ENCODE measurements at regions not wholly inside any gene's neighbourhood (a gene's known extent, or its start where the extent isn't known, plus 50 kb on each side); places are given as distances from the start of the nearest gene placed in this dataset.

GRCh38 chr5:44991693-44992092 lies 182.9 kb downstream of the MRPS30 start:
- no peaks in the 10 kb centered on the region for H3K79me2 ChIP-seq (replicated peaks; ENCODE audit: insufficient read depth, low read length)
- no peaks in the 10 kb centered on the region for H3K9me3 ChIP-seq (ENCODE audit: low read length)
- no peak overlapping the region for H2AFZ ChIP-seq (ENCODE audit: low read depth, low read length)
- H3K27ac ChIP-seq (ENCODE audit: low read length): peak overlapping the region; percentile 70
- no peaks in the 10 kb centered on the region for H4K20me1 ChIP-seq (ENCODE audit: insufficient read depth)
- H3K27me3 ChIP-seq (ENCODE audit: insufficient read depth, low read depth, low read length): no peaks in the 10 kb centered on the region
- H3K9ac ChIP-seq (ENCODE audit: low read length): no peak overlapping the region
- peak overlapping the region; percentile 43 for H3K4me3 ChIP-seq (ENCODE audit: low read length)
- no peaks in the 10 kb centered on the region for H3K9me2 ChIP-seq (ENCODE audit: insufficient read depth, low read length)
- peak; percentile 58 for TF ChIP-seq POLR2AphosphoS5 (IDR thresholded peaks at IDR 0.05)
- TF ChIP-seq EP300 (conservative IDR thresholded peaks at IDR 0.05; ENCODE audit: poor library complexity, severe bottlenecking): peak; percentile 88
- TF ChIP-seq EZH2 (IDR thresholded peaks at IDR 0.05; ENCODE audit: borderline replicate concordance, insufficient read depth, low read length, poor library complexity, severe bottlenecking): no peak
- H3F3A ChIP-seq (ENCODE audit: insufficient read depth, low read length, poor library complexity, severe bottlenecking): no peaks in the 10 kb centered on the region
- peak overlapping the region; percentile 18 for H3K4me2 ChIP-seq (ENCODE audit: low read length)
- no peaks in the 10 kb centered on the region for H3K36me3 ChIP-seq (ENCODE audit: insufficient read depth, low read length)

GRCh38 chr5:44993286-44993685 lies 184.5 kb downstream of the MRPS30 start:
- H3K9me2 ChIP-seq (ENCODE audit: insufficient read depth, low read length): no peaks in the 10 kb centered on the region
- no peak overlapping the region for H3K4me3 ChIP-seq (ENCODE audit: low read length)
- H3K9ac ChIP-seq (ENCODE audit: low read length): no peak overlapping the region
- no peaks in the 10 kb centered on the region for H3K27me3 ChIP-seq (ENCODE audit: insufficient read depth, low read depth, low read length)
- no peak overlapping the region for H2AFZ ChIP-seq (ENCODE audit: low read depth, low read length)
- no peaks in the 10 kb centered on the region for H3K36me3 ChIP-seq (ENCODE audit: insufficient read depth, low read length)
- H3K27ac ChIP-seq (ENCODE audit: low read length): no peak overlapping the region
- H4K20me1 ChIP-seq (ENCODE audit: insufficient read depth): no peaks in the 10 kb centered on the region
- H3K9me3 ChIP-seq (ENCODE audit: low read length): no peaks in the 10 kb centered on the region
- TF ChIP-seq CTCF (IDR thresholded peaks at IDR 0.05; ENCODE audit: poor library complexity, severe bottlenecking) (no peak), RAD21 (conservative IDR thresholded peaks at IDR 0.05) (no peak), REST (IDR thresholded peaks at IDR 0.05; ENCODE audit: borderline replicate concordance) (no peak), TAF1 (IDR thresholded peaks at IDR 0.05; ENCODE audit: low read depth) (no peak), SMC3 (conservative IDR thresholded peaks at IDR 0.05; ENCODE audit: poor library complexity) (no peak), EP300 (conservative IDR thresholded peaks at IDR 0.05; ENCODE audit: poor library complexity, severe bottlenecking) (no peak), EZH2 (IDR thresholded peaks at IDR 0.05; ENCODE audit: borderline replicate concordance, insufficient read depth, low read length, poor library complexity, severe bottlenecking) (no peak), MXI1 (conservative IDR thresholded peaks at IDR 0.05; ENCODE audit: poor library complexity, severe bottlenecking) (no peak), POLR2AphosphoS5 (IDR thresholded peaks at IDR 0.05) (no peak)
- H3F3A ChIP-seq (ENCODE audit: insufficient read depth, low read length, poor library complexity, severe bottlenecking): no peaks in the 10 kb centered on the region
- H3K4me2 ChIP-seq (ENCODE audit: low read length): no peak overlapping the region
- H3K79me2 ChIP-seq (replicated peaks; ENCODE audit: insufficient read depth, low read length): no peaks in the 10 kb centered on the region

GRCh38 chr5:44997506-44997905 lies 188.8 kb downstream of the MRPS30 start:
- no peak overlapping the region for H2AFZ ChIP-seq (ENCODE audit: low read depth, low read length)
- H3K9ac ChIP-seq (ENCODE audit: low read length): no peak overlapping the region
- H3K4me3 ChIP-seq (ENCODE audit: low read length): no peak overlapping the region
- H3K36me3 ChIP-seq (ENCODE audit: insufficient read depth, low read length): no peaks in the 10 kb centered on the region
- H3K4me2 ChIP-seq (ENCODE audit: low read length): no peak overlapping the region
- H3K27me3 ChIP-seq (ENCODE audit: insufficient read depth, low read depth, low read length): no peaks in the 10 kb centered on the region
- no peaks in the 10 kb centered on the region for H3K9me3 ChIP-seq (ENCODE audit: low read length)
- TF ChIP-seq CTCF (IDR thresholded peaks at IDR 0.05; ENCODE audit: poor library complexity, severe bottlenecking) (no peak), POLR2AphosphoS5 (IDR thresholded peaks at IDR 0.05) (no peak), SMC3 (conservative IDR thresholded peaks at IDR 0.05; ENCODE audit: poor library complexity) (no peak), RAD21 (conservative IDR thresholded peaks at IDR 0.05) (no peak), TAF1 (IDR thresholded peaks at IDR 0.05; ENCODE audit: low read depth) (no peak), MXI1 (conservative IDR thresholded peaks at IDR 0.05; ENCODE audit: poor library complexity, severe bottlenecking) (no peak), EZH2 (IDR thresholded peaks at IDR 0.05; ENCODE audit: borderline replicate concordance, insufficient read depth, low read length, poor library complexity, severe bottlenecking) (no peak), REST (IDR thresholded peaks at IDR 0.05; ENCODE audit: borderline replicate concordance) (no peak), EP300 (conservative IDR thresholded peaks at IDR 0.05; ENCODE audit: poor library complexity, severe bottlenecking) (no peak)
- H4K20me1 ChIP-seq (ENCODE audit: insufficient read depth): no peaks in the 10 kb centered on the region
- no peaks in the 10 kb centered on the region for H3K79me2 ChIP-seq (replicated peaks; ENCODE audit: insufficient read depth, low read length)
- no peaks in the 10 kb centered on the region for H3K9me2 ChIP-seq (ENCODE audit: insufficient read depth, low read length)
- no peak overlapping the region for H3K27ac ChIP-seq (ENCODE audit: low read length)
- H3F3A ChIP-seq (ENCODE audit: insufficient read depth, low read length, poor library complexity, severe bottlenecking): no peaks in the 10 kb centered on the region
